ENCODE measurements at regions not wholly inside any gene's neighbourhood (a gene's known extent, or its start where the extent isn't known, plus 50 kb on each side); places are given as distances from the start of the nearest gene placed in this dataset.

DNA sequence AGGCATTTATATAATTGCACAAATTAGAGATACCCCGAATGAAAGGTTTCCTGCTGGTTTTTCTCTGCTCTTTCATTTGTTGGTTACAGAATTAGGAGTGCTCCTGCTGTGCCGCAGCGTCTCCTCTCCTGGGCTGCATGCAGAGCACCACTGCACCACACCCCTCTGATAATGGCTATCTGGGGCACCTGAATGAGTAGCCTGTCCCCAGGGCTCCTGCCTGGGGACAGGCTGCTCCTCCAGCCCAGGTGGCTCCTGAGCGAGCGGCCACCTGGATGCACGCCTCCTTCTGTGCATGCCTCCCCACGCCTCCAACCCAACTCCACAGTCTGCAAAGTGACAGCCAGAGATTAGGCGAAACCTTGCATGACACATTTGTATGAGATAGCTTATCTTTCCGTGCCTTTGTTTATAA, 242.6 kb upstream of the FZD8 start:
- ChIA-PET POLR2A (ENCODE audit: unreplicated experiment) (no interaction called here), CTCF (no interaction called here)
- H2AFZ ChIP-seq: no peak overlapping the region
- no peak overlapping the region for H3K4me2 ChIP-seq
- DNase-seq: no peak
- no peaks in the 10 kb centered on the region for H3F3A ChIP-seq (ENCODE audit: insufficient read depth, low read depth)
- no peak for TF ChIP-seq EZH2 (IDR thresholded peaks at IDR 0.05; ENCODE audit: low read depth)
- TF ChIP-seq, protein P1, sequence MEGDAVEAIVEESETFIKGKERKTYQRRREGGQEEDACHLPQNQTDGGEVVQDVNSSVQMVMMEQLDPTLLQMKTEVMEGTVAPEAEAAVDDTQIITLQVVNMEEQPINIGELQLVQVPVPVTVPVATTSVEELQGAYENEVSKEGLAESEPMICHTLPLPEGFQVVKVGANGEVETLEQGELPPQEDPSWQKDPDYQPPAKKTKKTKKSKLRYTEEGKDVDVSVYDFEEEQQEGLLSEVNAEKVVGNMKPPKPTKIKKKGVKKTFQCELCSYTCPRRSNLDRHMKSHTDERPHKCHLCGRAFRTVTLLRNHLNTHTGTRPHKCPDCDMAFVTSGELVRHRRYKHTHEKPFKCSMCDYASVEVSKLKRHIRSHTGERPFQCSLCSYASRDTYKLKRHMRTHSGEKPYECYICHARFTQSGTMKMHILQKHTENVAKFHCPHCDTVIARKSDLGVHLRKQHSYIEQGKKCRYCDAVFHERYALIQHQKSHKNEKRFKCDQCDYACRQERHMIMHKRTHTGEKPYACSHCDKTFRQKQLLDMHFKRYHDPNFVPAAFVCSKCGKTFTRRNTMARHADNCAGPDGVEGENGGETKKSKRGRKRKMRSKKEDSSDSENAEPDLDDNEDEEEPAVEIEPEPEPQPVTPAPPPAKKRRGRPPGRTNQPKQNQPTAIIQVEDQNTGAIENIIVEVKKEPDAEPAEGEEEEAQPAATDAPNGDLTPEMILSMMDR (conservative IDR thresholded peaks at IDR 0.05): no peak
- H3K36me3 ChIP-seq (ENCODE audit: low read depth): no peaks in the 10 kb centered on the region
- intact Hi-C loops (cut with micrococcal nuclease; ENCODE audit: unreplicated experiment): no loop called here
- H3K27me3 ChIP-seq (ENCODE audit: insufficient read depth, low read depth): peaks cover 39% of the 10 kb centered on the region
- H3K4me1 ChIP-seq (replicated peaks; ENCODE audit: insufficient read depth): no peaks in the 10 kb centered on the region
- H3K9me3 ChIP-seq (ENCODE audit: insufficient read depth, low read depth): no peaks in the 10 kb centered on the region
- no peaks in the 10 kb centered on the region for H4K20me1 ChIP-seq (ENCODE audit: insufficient read depth)
- no peak overlapping the region for H3K27ac ChIP-seq
- no peaks in the 10 kb centered on the region for H3K9me2 ChIP-seq (ENCODE audit: insufficient read depth)
- no TSS peak for BruUV-seq (replicated peaks)
- H3K4me3 ChIP-seq: no peak overlapping the region
- no peaks in the 10 kb centered on the region for H3K79me2 ChIP-seq (ENCODE audit: low read depth)

DNA sequence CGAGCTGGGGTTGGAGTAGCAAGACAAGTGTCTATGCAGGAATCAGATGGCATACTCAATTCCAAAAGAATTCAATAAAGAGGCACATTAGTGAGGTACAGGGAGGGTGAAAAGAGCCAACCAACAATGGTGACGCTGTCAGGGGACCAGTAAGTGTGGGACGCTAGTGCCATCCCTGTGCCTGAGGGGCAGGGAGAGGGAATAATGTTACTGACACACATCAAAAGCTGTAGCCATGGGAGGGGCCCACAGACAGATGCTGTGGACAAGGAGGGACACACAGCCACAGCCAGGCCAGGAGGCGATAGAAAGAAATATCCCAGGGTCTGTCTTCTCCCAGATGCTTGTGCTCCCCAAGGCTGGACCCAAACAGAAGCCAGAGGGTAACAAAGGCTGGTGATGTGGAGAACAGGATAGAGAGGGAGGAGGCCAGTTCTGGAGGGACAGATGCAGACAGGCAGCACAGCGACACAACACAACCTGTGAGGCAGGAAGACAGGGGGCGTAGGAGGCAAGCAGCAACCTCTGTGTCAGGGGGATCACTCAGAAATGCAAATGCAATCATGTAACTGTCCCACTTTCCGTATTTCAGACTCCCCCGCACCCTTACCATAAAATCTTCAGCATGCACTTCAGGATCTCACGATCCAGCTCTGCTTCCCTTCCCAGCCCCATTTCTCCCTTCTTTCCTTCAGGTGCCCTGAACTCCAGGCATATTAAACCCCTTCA, 240.5 kb upstream of the FZD8 start:
- ChIA-PET POLR2A (ENCODE audit: unreplicated experiment) (no interaction called here), CTCF (no interaction called here)
- peaks cover 39% of the 10 kb centered on the region for H3K27me3 ChIP-seq (ENCODE audit: insufficient read depth, low read depth)
- no peaks in the 10 kb centered on the region for H3F3A ChIP-seq (ENCODE audit: insufficient read depth, low read depth)
- H3K36me3 ChIP-seq (ENCODE audit: low read depth): no peaks in the 10 kb centered on the region
- no peaks in the 10 kb centered on the region for H3K4me1 ChIP-seq (replicated peaks; ENCODE audit: insufficient read depth)
- no peak overlapping the region for H3K4me2 ChIP-seq
- no peak overlapping the region for H2AFZ ChIP-seq
- H3K27ac ChIP-seq: no peak overlapping the region
- intact Hi-C loops (cut with micrococcal nuclease; ENCODE audit: unreplicated experiment): no loop called here
- no peaks in the 10 kb centered on the region for H3K9me2 ChIP-seq (ENCODE audit: insufficient read depth)
- H4K20me1 ChIP-seq (ENCODE audit: insufficient read depth): no peaks in the 10 kb centered on the region
- H3K9me3 ChIP-seq (ENCODE audit: insufficient read depth, low read depth): no peaks in the 10 kb centered on the region
- no peak for TF ChIP-seq EZH2 (IDR thresholded peaks at IDR 0.05; ENCODE audit: low read depth)
- TF ChIP-seq, protein P1 (conservative IDR thresholded peaks at IDR 0.05): no peak
- no peak overlapping the region for H3K4me3 ChIP-seq
- no peaks in the 10 kb centered on the region for H3K79me2 ChIP-seq (ENCODE audit: low read depth)
- no peak for DNase-seq
- BruUV-seq (replicated peaks): no TSS peak

DNA sequence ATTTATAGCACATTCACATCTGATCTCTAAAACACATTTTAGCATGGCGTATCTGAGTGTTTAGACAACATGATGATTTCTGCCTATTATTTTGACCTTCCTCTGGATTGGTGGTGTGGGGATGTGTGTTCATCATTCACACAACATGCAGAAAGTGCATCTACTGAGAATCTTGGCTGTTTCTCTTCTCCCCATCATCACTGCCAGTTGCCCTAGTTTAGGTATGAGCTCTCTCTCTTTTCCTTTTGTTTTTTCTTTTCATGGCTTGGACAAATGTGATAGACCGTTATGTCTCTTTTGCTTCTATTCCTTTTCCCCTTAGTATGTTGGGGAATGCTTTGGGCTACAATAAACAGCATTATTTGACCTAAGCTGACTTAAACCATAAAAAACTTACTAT, 239.2 kb upstream of the FZD8 start:
- Histone ChIP-seq H3K36me3 (ENCODE audit: low read depth) (no peaks in the 10 kb centered on the region), H3F3A (ENCODE audit: insufficient read depth, low read depth) (no peaks in the 10 kb centered on the region), H3K9me2 (ENCODE audit: insufficient read depth) (no peaks in the 10 kb centered on the region), H3K4me1 (replicated peaks; ENCODE audit: insufficient read depth) (no peaks in the 10 kb centered on the region), H3K79me2 (ENCODE audit: low read depth) (no peaks in the 10 kb centered on the region), H4K20me1 (ENCODE audit: insufficient read depth) (no peaks in the 10 kb centered on the region), H3K4me3 (no peak overlapping the region), H3K27ac (no peak overlapping the region), H2AFZ (no peak overlapping the region), H3K9me3 (ENCODE audit: insufficient read depth, low read depth) (no peaks in the 10 kb centered on the region), H3K4me2 (no peak overlapping the region), H3K27me3 (ENCODE audit: insufficient read depth, low read depth) (peaks cover 39% of the 10 kb centered on the region)
- intact Hi-C loops (cut with micrococcal nuclease; ENCODE audit: unreplicated experiment): no loop called here
- DNase-seq: no peak
- TF ChIP-seq, protein P1 (conservative IDR thresholded peaks at IDR 0.05): no peak
- TF ChIP-seq EZH2 (IDR thresholded peaks at IDR 0.05; ENCODE audit: low read depth): no peak
- CTCF ChIA-PET: no interaction called here
- POLR2A ChIA-PET (ENCODE audit: unreplicated experiment): no interaction called here
- no TSS peak for BruUV-seq (replicated peaks)
